HCT116 (cell line): ENCODE measurements at regions not wholly inside any gene's neighbourhood (a gene's known extent, or its start where the extent isn't known, plus 50 kb on each side); places are given as distances from the start of the nearest gene placed in this dataset.

Source experiments
- ATAC-seq: fragments of 200-7000 bp; cut with Tn5 transposase; 2 replicates; pipeline ENCODE4 v1.9.1; 2020; ENCODE audit warnings: mild to moderate bottlenecking, moderate library complexity
- BruUV-seq: library from RNA; stranded (reverse); fragments of 400-500 nt; replicated peaks from 2 replicates; lab custom pipeline; 2021; lab: Mats Ljungman, UMichigan
- CTCF ChIA-PET: fragments of 300-600 bp; sonication (Branson Sonifier 250); formaldehyde crosslinking; loops from one replicate; lab custom pipeline; 2021; ENCODE audit warnings: antibody characterized with exemption; lab: Charles Lee
- POLR2A ChIA-PET: fragments of 300-600, 350-600 bp; sonication (Branson Sonifier 250); formaldehyde crosslinking; loops from one replicate; lab custom pipeline; 2021; ENCODE audit warnings: antibody characterized with exemption; lab: Charles Lee
- RAD21 ChIA-PET, 2 experiments: fragments of 300-600 bp; sonication (Branson Sonifier 250); formaldehyde crosslinking; loops; one replicate each; lab custom pipeline; 2023; ENCODE audit warnings: low total read pairs in 2 of 2; ENCODE audit not compliant: uncharacterized antibody in 2 of 2, unreplicated experiment in 2 of 2, low non-redundant PET in 1 of 2; lab: Charles Lee
- DNase-seq: peaks from one replicate; pipeline ENCODE4 v3.0.0-alpha.2; 2010; ENCODE audit warnings: low read depth, low spot score
- H2AFZ ChIP-seq: fragments of 200-600 bp; shearing (Covaris generic), sonication (generic); 2 replicates; pipeline ENCODE4 v1.6.1; 2017; ENCODE audit warnings: low read depth, mixed run types, mixed read lengths, antibody characterized with exemption, low read length; ENCODE audit not compliant: poor library complexity, severe bottlenecking
- H3K27ac ChIP-seq: 2 replicates; pipeline ENCODE4 v1.5.1; 2012; ENCODE audit warnings: low read depth, low read length
- H3K27me3 ChIP-seq: fragments of 200-600 bp; sonication (generic); 2 replicates; pipeline ENCODE4 v1.6.1; 2016; ENCODE audit warnings: mixed run types, low read length, mixed read lengths; ENCODE audit not compliant: insufficient read depth
- H3K36me3 ChIP-seq, 2 experiments: fragments of 200-500 bp in 1 of 2; fragments of 200-600 bp in 1 of 2; sonication (Bioruptor generic) in 1 of 2; sonication (generic) in 1 of 2; 2 replicates each; pipeline versions ENCODE4 v1.5.1 to v1.6.1; 2014 to 2016; ENCODE audit warnings: low read length in 2 of 2, inconsistent platforms in 1 of 2, mixed read lengths in 1 of 2, mixed run types in 1 of 2; ENCODE audit not compliant: insufficient read depth in 2 of 2, control insufficient read depth in 1 of 2
- H3K4me1 ChIP-seq, 2 experiments: fragments of 200-600 bp in 1 of 2; sonication (generic) in 1 of 2; 2 replicates each; pipeline versions ENCODE4 v1.5.1 to v1.6.1; 2012 to 2017; ENCODE audit warnings: low read length in 2 of 2, inconsistent platforms in 1 of 2, mild to moderate bottlenecking in 1 of 2, mixed read lengths in 1 of 2, mixed run types in 1 of 2, moderate library complexity in 1 of 2; ENCODE audit not compliant: insufficient read depth in 2 of 2, control insufficient read depth in 1 of 2
- H3K4me2 ChIP-seq: fragments of 200-600 bp; sonication (generic); 2 replicates; pipeline ENCODE4 v1.6.1; 2017; ENCODE audit warnings: mixed run types, low read length, mixed read lengths
- H3K4me3 ChIP-seq, 2 experiments: fragments of 200-600 bp in 1 of 2; sonication (generic) in 1 of 2; replicated peaks in 1 of 2; 2 replicates each; pipeline ENCODE4 v1.5.1; 2011 to 2016; ENCODE audit warnings: low read length in 2 of 2, control low read depth in 1 of 2, low read depth in 1 of 2, mild to moderate bottlenecking in 1 of 2, mixed read lengths in 1 of 2, mixed run types in 1 of 2
- H3K79me2 ChIP-seq: fragments of 200-600 bp; sonication (generic); 2 replicates; pipeline ENCODE4 v1.6.1; 2017; ENCODE audit warnings: mild to moderate bottlenecking, mixed run types, low read length, moderate library complexity, mixed read lengths; ENCODE audit not compliant: insufficient read depth
- H3K9ac ChIP-seq: fragments of 200-600 bp; sonication (generic); 2 replicates; pipeline ENCODE4 v1.6.1; 2016; ENCODE audit warnings: low read length, mixed read lengths
- H3K9me2 ChIP-seq: fragments of 200-600 bp; sonication (generic), shearing (Covaris generic); 2 replicates; pipeline ENCODE4 v1.6.1; 2017; ENCODE audit warnings: mixed run types, mild to moderate bottlenecking, moderate library complexity; ENCODE audit not compliant: insufficient read depth
- H3K9me3 ChIP-seq, 2 experiments: fragments of 200-500 bp in 1 of 2; fragments of 200-600 bp in 1 of 2; sonication (Bioruptor generic) in 1 of 2; sonication (generic) in 1 of 2; 2 replicates each; pipeline ENCODE4 v1.6.1; 2014 to 2017; ENCODE audit warnings: low read length in 2 of 2, mixed read lengths in 2 of 2, inconsistent platforms in 1 of 2, low read depth in 1 of 2, mild to moderate bottlenecking in 1 of 2, mixed run types in 1 of 2, moderate library complexity in 1 of 2; ENCODE audit not compliant: control insufficient read depth in 1 of 2, insufficient read depth in 1 of 2
- H4K20me1 ChIP-seq: fragments of 200-600 bp; sonication (generic), shearing (Covaris generic); 2 replicates; pipeline ENCODE4 v1.6.1; 2017; ENCODE audit warnings: mixed run types, mild to moderate bottlenecking, moderate library complexity; ENCODE audit not compliant: insufficient read depth
- CBX3 ChIP-seq: IDR thresholded peaks from 2 replicates; pipeline ENCODE4 v1.6.1; 2012; ENCODE audit warnings: low read depth
- CEBPB ChIP-seq: IDR thresholded peaks from 2 replicates; pipeline ENCODE4 v1.6.1; 2012; ENCODE audit warnings: low read depth
- CTCF ChIP-seq, 3 experiments: fragments of 200-600 bp in 1 of 3; sonication (generic) in 1 of 3; IDR thresholded peaks in 2 of 3; conservative IDR thresholded peaks in 1 of 3; 2 replicates each; pipeline ENCODE4 v1.5.1; 2012 to 2017; ENCODE audit warnings: low read depth in 2 of 3, low read length in 2 of 3, antibody characterized with exemption in 1 of 3, borderline replicate concordance in 1 of 3, control low read depth in 1 of 3, mild to moderate bottlenecking in 1 of 3, mixed read lengths in 1 of 3, mixed run types in 1 of 3, moderate library complexity in 1 of 3; ENCODE audit not compliant: insufficient read depth in 1 of 3
- EZH2phosphoT487 ChIP-seq: fragments of 200-600 bp; IDR thresholded peaks from 2 replicates; pipeline ENCODE4 v1.6.1; 2018; ENCODE audit warnings: antibody characterized with exemption, borderline replicate concordance
- JUND ChIP-seq: IDR thresholded peaks from 2 replicates; pipeline ENCODE4 v1.6.1; 2012
- RAD21 ChIP-seq: IDR thresholded peaks from 2 replicates; pipeline ENCODE4 v1.6.1; 2012; ENCODE audit warnings: low read depth, mild to moderate bottlenecking
- SP1 ChIP-seq: IDR thresholded peaks from 2 replicates; pipeline ENCODE4 v1.6.1; 2012; ENCODE audit warnings: low read depth
- intact Hi-C: fragments of 100-400 bp; cut with micrococcal nuclease; formaldehyde crosslinking; loops from 2 replicates; pipeline ENCODE4 v1.10.0; 2022

DNA sequence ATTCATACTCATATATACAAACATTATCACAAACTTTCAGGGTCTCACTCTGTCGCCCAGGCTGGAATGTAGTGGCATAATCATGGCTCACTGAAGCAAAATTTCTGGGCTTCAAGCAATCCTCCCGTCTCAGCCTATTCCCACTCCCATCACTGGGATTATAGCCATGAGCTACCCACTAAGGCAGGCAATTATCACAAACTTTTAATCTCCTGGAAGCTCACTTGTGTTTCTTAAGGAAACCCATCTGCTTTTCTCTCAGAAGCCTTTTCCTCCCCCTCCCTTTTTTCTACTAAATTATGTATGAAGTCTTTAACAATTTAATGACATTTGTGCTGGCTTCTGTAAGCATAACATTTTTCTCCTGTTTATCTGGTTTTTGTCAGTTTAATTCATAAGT lies 170.5 kb downstream of the AREG start:
- intact Hi-C loops, result no loop called here
- CTCF ChIA-PET, result no interaction called here

DNA sequence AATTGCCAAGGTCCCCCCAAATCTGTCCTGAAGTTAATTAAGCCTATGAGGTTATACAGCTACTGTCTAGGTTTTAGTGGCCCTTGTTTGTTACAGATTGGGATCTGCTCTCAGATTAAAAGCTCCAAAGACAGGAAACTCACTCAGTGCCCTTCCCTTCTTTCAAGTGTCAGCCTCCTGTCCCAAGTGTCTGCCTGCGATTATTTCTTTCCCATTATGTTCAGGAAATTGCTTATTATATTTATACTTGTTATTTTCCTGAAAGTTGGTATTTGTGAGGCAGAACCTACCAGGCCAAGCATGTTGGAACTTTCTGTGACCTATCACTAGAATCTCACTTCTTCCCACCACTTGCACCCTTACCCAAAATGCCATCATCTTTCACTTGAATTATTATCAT lies 173.2 kb downstream of the AREG start:
- Histone ChIP-seq H3K27ac (peak overlapping the region; percentile 94), H3K79me2 (no peaks in the 10 kb centered on the region; the same call in 1 of the 2 replicates), H3K9me2 (no peaks in the 10 kb centered on the region), H3K4me2 (peak overlapping the region; percentile 37), H3K9me3 (peaks cover 5 to 8% of the 10 kb centered on the region in 2 experiments; a peak in 1 of 4 replicates), H3K4me1 (peaks cover 61 to 63% of the 10 kb centered on the region in 2 experiments), H3K36me3 (peaks cover 0 to 19% of the 10 kb centered on the region in 2 experiments; a peak in 2 of 4 replicates), H3K4me3 (no peak overlapping the region), H2AFZ (no peak overlapping the region), H4K20me1 (no peaks in the 10 kb centered on the region), H3K27me3 (no peaks in the 10 kb centered on the region), H3K9ac (peak overlapping the region; percentile 61)
- CTCF ChIA-PET, result no interaction called here
- 0 out of 2 replicates have a peak, but pooled peaks have one; percentile 28 for TF ChIP-seq CBX3
- 0 out of 2 replicates have a peak, but pooled peaks have one; percentile 27 for TF ChIP-seq JUND
- TF ChIP-seq CEBPB, result 0 out of 2 replicates have a peak, but pooled peaks have one; percentile 16
- no peak for TF ChIP-seq RAD21
- no TSS peak for BruUV-seq
- POLR2A ChIA-PET, result interaction anchor here (0.8 to 13.3 kb wide), 6 partner anchors 11 to 162 kb away, joined by 3 to 145 read pairs (median 4); no protein-coding TSS in a partner anchor
- ATAC-seq, result no peak
- RAD21 ChIA-PET, result no interaction called here
- intact Hi-C loops, result no loop called here
- DNase-seq, result no peak

More for the DNA sequence above, 170.5 kb downstream of the AREG start:
- no peak overlapping the region for H3K9ac ChIP-seq
- H3K79me2 ChIP-seq, result no peaks in the 10 kb centered on the region
- H2AFZ ChIP-seq, result no peak overlapping the region
- H3K4me3 ChIP-seq, result no peak overlapping the region
- peaks cover 0 to 15% of the 10 kb centered on the region in 2 experiments; a peak in 2 of 4 replicates for H3K36me3 ChIP-seq
- H3K4me1 ChIP-seq, result peaks cover 35 to 38% of the 10 kb centered on the region in 2 experiments
- H3K9me2 ChIP-seq, result no peaks in the 10 kb centered on the region
- TF ChIP-seq SP1, result no peak
- TF ChIP-seq CTCF (IDR thresholded peaks at IDR 0.05 in 2 of 3, conservative IDR thresholded peaks at IDR 0.05 in 1 of 3; ENCODE audit: borderline replicate concordance in 1 of 3, insufficient read depth in 1 of 3, low read depth in 2 of 3, low read length in 2 of 3), result no peak
- TF ChIP-seq RAD21, result no peak
- TF ChIP-seq EZH2phosphoT487, result no peak
- H3K27ac ChIP-seq, result no peak overlapping the region
- ChIA-PET RAD21 (no interaction called here), POLR2A (interaction anchor here (0.6 kb wide), 1 partner anchor 71 kb away, joined by 3 read pairs; no protein-coding TSS in a partner anchor)
- ATAC-seq (no peak), DNase-seq (no peak)
- H3K9me3 ChIP-seq, result peaks cover 5 to 8% of the 10 kb centered on the region in 2 experiments; a peak in 1 of 4 replicates
- no peak overlapping the region for H3K4me2 ChIP-seq
- H4K20me1 ChIP-seq, result no peaks in the 10 kb centered on the region
- no TSS peak for BruUV-seq
- H3K27me3 ChIP-seq, result no peaks in the 10 kb centered on the region
